A673 (cell line): ENCODE measurements at regions not wholly inside any gene's neighbourhood (a gene's known extent, or its start where the extent isn't known, plus 50 kb on each side); places are given as distances from the start of the nearest gene placed in this dataset.

Experiments used
- BruUV-seq: library from RNA; stranded (reverse); fragments of 400-500 nt; replicated peaks from 2 replicates; lab custom pipeline; 2021; lab: Mats Ljungman, UMichigan
- CTCF ChIA-PET: fragments of 300-600 bp; sonication (Branson Sonifier 250); formaldehyde crosslinking; loops from one replicate; lab custom pipeline; 2022; ENCODE audit warnings: antibody characterized with exemption; lab: Charles Lee
- POLR2A ChIA-PET: fragments of 300-600 bp; sonication (Branson Sonifier 250); formaldehyde crosslinking; loops from one replicate; lab custom pipeline; 2022; ENCODE audit warnings: antibody characterized with exemption; ENCODE audit not compliant: low non-redundant PET; lab: Charles Lee
- DNase-seq: peaks from one replicate; pipeline ENCODE4 v3.0.0-alpha.2; 2015; ENCODE audit warnings: low spot score
- H3K27ac ChIP-seq: fragments of 200-600 bp; sonication (generic); 2 replicates; pipeline ENCODE4 v1.5.1; 2016; ENCODE audit warnings: mixed run types, low read depth, mild to moderate bottlenecking, mixed read lengths, antibody characterized with exemption, low read length; ENCODE audit not compliant: poor library complexity, severe bottlenecking
- H3K27me3 ChIP-seq: fragments of 200-600 bp; sonication (generic); replicated peaks from 2 replicates; pipeline ENCODE4 v1.6.1; 2017; ENCODE audit warnings: mixed run types, low read depth, mild to moderate bottlenecking, mixed read lengths, antibody characterized with exemption, low read length; ENCODE audit not compliant: insufficient read depth, poor library complexity
- H3K36me3 ChIP-seq: fragments of 200-600 bp; sonication (generic); 2 replicates; pipeline ENCODE4 v1.6.1; 2016; ENCODE audit warnings: mixed run types, mild to moderate bottlenecking, mixed read lengths, antibody characterized with exemption, low read length; ENCODE audit not compliant: insufficient read depth, poor library complexity, severe bottlenecking
- H3K4me1 ChIP-seq: fragments of 200-600 bp; sonication (generic); 2 replicates; pipeline ENCODE4 v1.6.1; 2017; ENCODE audit warnings: mixed run types, mild to moderate bottlenecking, mixed read lengths, antibody characterized with exemption, low read length; ENCODE audit not compliant: insufficient read depth, poor library complexity, severe bottlenecking
- H3K4me3 ChIP-seq: fragments of 200-600 bp; sonication (generic); 2 replicates; pipeline ENCODE4 v1.5.1; 2016; ENCODE audit warnings: low read depth, mixed run types, mild to moderate bottlenecking, mixed read lengths, low read length; ENCODE audit not compliant: poor library complexity, severe bottlenecking
- H3K9me3 ChIP-seq: fragments of 200-600 bp; sonication (generic); 2 replicates; pipeline ENCODE4 v1.6.1; 2016; ENCODE audit warnings: mixed run types, low read depth, mild to moderate bottlenecking, mixed read lengths, antibody characterized with exemption, low read length; ENCODE audit not compliant: poor library complexity, severe bottlenecking
- EZH2 ChIP-seq: fragments of 200-600 bp; sonication (generic); IDR thresholded peaks from 2 replicates; pipeline ENCODE4 v1.6.1; 2017; ENCODE audit warnings: borderline replicate concordance, low read depth, mild to moderate bottlenecking, mixed read lengths, antibody characterized with exemption, low read length; ENCODE audit not compliant: poor library complexity, severe bottlenecking
- intact Hi-C: fragments of 100-400 bp; cut with micrococcal nuclease; formaldehyde crosslinking; loops from one replicate; pipeline ENCODE4 v1.10.0; 2022; ENCODE audit not compliant: unreplicated experiment
- TF ChIP-seq, protein P1 (sequence below): fragments of 300-800, 200-600 bp; sonication (generic); conservative IDR thresholded peaks from 2 replicates; pipeline ENCODE4 v1.5.1; 2017; ENCODE audit warnings: low read depth, mild to moderate bottlenecking, antibody characterized with exemption, low read length, moderate library complexity, mixed read lengths

DNA sequence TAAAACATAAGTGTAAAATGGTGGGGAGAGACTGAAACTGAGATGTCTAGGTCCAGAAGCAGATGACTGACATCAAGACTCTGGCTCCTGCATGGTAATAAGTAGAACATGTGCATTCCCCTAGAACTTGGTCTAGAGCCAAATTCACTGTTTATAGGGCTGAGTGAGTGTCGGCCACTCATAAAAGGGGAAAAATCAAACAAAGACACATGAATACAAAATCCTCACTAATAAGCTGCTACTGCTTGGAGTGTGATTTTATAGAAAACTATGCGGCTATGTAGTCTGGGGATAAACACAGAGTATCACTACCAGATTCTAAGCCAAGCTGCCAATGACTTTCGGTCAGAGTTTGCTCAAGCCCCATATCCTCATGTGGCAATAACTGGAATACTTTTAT, 1080.8 kb upstream of the DDX18 start:
- Histone ChIP-seq H3K9me3 (peaks cover 13% of the 10 kb centered on the region), H3K27me3 (no peaks in the 10 kb centered on the region), H3K36me3 (no peaks in the 10 kb centered on the region), H3K27ac (no peak overlapping the region), H3K4me3 (no peak overlapping the region), H3K4me1 (no peaks in the 10 kb centered on the region)
- CTCF ChIA-PET: no interaction called here
- POLR2A ChIA-PET: no interaction called here
- intact Hi-C loops: no loop called here
- no TSS peak for BruUV-seq
- no peak for TF ChIP-seq EZH2
- TF ChIP-seq, protein P1, sequence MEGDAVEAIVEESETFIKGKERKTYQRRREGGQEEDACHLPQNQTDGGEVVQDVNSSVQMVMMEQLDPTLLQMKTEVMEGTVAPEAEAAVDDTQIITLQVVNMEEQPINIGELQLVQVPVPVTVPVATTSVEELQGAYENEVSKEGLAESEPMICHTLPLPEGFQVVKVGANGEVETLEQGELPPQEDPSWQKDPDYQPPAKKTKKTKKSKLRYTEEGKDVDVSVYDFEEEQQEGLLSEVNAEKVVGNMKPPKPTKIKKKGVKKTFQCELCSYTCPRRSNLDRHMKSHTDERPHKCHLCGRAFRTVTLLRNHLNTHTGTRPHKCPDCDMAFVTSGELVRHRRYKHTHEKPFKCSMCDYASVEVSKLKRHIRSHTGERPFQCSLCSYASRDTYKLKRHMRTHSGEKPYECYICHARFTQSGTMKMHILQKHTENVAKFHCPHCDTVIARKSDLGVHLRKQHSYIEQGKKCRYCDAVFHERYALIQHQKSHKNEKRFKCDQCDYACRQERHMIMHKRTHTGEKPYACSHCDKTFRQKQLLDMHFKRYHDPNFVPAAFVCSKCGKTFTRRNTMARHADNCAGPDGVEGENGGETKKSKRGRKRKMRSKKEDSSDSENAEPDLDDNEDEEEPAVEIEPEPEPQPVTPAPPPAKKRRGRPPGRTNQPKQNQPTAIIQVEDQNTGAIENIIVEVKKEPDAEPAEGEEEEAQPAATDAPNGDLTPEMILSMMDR: no peak
- no peak for DNase-seq

DNA sequence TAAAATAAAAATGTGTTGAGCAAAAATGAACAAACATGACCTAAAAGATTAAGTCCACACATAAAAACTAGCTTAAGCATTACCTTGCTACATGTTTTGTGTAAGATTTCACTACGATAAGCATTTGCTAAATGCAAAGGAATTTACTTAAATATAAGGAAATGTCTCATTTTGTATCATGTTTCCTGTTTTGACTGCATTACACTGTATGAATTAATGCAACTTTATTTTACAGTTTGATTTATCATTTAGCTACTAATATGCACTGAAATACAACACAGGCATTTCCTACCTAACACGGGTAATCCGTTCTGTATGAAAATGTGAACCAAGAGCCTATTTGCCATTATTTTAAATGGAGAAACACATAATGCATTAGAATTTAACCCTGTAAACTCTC, 1076.5 kb upstream of the DDX18 start:
- Histone ChIP-seq H3K4me3 (no peak overlapping the region), H3K36me3 (no peaks in the 10 kb centered on the region), H3K27me3 (no peaks in the 10 kb centered on the region), H3K9me3 (peaks cover 10% of the 10 kb centered on the region), H3K27ac (no peak overlapping the region), H3K4me1 (no peaks in the 10 kb centered on the region)
- no peak for DNase-seq
- no peak for TF ChIP-seq EZH2
- TF ChIP-seq, protein P1: no peak
- intact Hi-C loops: no loop called here
- ChIA-PET POLR2A (no interaction called here), CTCF (no interaction called here)
- BruUV-seq: no TSS peak

DNA sequence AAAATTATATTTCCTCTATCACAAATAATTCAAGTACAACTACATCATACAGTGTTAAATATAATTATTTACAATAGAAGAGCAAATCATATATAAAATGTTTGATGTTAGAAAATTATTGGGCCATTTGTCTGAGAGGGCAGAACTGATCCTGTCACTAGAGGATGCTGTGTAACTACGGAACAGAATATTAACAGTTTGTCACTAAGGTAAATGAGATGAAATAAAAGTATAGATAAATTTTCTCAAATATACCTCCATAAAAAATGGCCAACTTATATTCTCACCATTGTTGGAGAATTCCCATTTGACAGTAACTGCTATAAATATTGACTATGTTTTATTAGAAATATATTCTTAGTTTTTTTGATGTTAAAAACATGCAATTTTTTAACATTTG, 1067.4 kb upstream of the DDX18 start:
- TF ChIP-seq, protein P1: no peak
- TF ChIP-seq EZH2: no peak
- Histone ChIP-seq H3K27me3 (no peaks in the 10 kb centered on the region), H3K4me1 (no peaks in the 10 kb centered on the region), H3K27ac (no peak overlapping the region), H3K9me3 (peaks cover 6% of the 10 kb centered on the region), H3K4me3 (no peak overlapping the region), H3K36me3 (no peaks in the 10 kb centered on the region)
- intact Hi-C loops: no loop called here
- DNase-seq: no peak
- POLR2A ChIA-PET: no interaction called here
- CTCF ChIA-PET: no interaction called here
- no TSS peak for BruUV-seq
